Thymus (tissue), 11 donors: ENCODE measurements at regions not wholly inside any gene's neighbourhood (a gene's known extent, or its start where the extent isn't known, plus 50 kb on each side); places are given as distances from the start of the nearest gene placed in this dataset.

Experiments
- DNase-seq, 9 donors: peaks; one replicate each; pipeline ENCODE4 v3.0.0-alpha.2; 2013; ENCODE audit warnings: low spot score in 9 of 9, low read depth in 6 of 9, missing footprints in 1 of 9
- H3K27ac ChIP-seq, 2 donors: one replicate each; pipeline ENCODE4 v1.5.1; 2013; ENCODE audit warnings: control low read depth in 1 of 2, low read depth in 1 of 2, low read length in 1 of 2, mild to moderate bottlenecking in 1 of 2, moderate library complexity in 1 of 2
- H3K27me3 ChIP-seq, 2 donors: one replicate each; pipeline ENCODE4 v1.5.1; 2013; ENCODE audit warnings: low read length in 1 of 2; ENCODE audit not compliant: control insufficient read depth in 2 of 2, insufficient read depth in 1 of 2
- H3K36me3 ChIP-seq, 2 donors: one replicate each; pipeline ENCODE4 v1.5.1; 2013; ENCODE audit warnings: low read length in 1 of 2, mild to moderate bottlenecking in 1 of 2, moderate library complexity in 1 of 2; ENCODE audit not compliant: control insufficient read depth in 2 of 2, insufficient read depth in 2 of 2
- H3K4me1 ChIP-seq, 2 donors: one replicate each; pipeline ENCODE4 v1.5.1; 2013; ENCODE audit warnings: low read length in 2 of 2; ENCODE audit not compliant: control insufficient read depth in 2 of 2, insufficient read depth in 2 of 2
- H3K4me3 ChIP-seq, 2 donors: one replicate each; pipeline ENCODE4 v1.5.1; 2013; ENCODE audit warnings: low read length in 2 of 2, control low read depth in 1 of 2, mild to moderate bottlenecking in 1 of 2
- H3K9me3 ChIP-seq, 2 donors: one replicate each; pipeline ENCODE4 v1.5.1; 2013; ENCODE audit warnings: low read length in 1 of 2, mild to moderate bottlenecking in 1 of 2; ENCODE audit not compliant: control insufficient read depth in 2 of 2, insufficient read depth in 1 of 2
- WGBS: extraction: QIAGEN DNeasy Blood & Tissue Kit; methylation state at CpG from one replicate; pipeline ENCODE4 v1.1.7; 2013; 5-methylcytosine and 5-hydroxymethylcytosine counted together
- donor health status: healthy.

DNA sequence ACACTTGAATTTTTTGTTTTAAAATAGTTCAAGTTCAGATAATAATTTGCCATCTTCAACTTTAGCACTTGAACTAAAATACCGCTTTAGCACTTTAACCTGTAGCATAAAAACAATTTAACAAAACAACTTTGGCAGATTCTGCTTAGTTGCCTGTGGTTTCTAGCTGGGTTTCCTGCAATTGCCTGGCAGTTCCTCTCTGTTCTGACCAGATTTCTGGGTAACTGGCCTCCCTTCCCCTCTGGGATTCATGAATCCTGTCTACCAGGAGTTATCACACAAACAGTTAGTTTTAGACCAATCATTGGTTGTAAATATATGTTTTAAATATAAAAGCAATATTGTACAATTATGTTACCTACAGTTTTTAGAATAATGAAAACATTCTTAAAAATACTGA, 89.8 kb upstream of the HDAC9 start:
- Histone ChIP-seq H3K4me1 (no peaks in the 10 kb centered on the region), H3K36me3 (no peaks in the 10 kb centered on the region), H3K27ac (no peak overlapping the region), H3K9me3 (no peaks in the 10 kb centered on the region), H3K4me3 (no peak overlapping the region), H3K27me3 (no peaks in the 10 kb centered on the region)
- no peak for DNase-seq
- 44% methylated on average over 1 of the region's 1 CpG for WGBS

DNA sequence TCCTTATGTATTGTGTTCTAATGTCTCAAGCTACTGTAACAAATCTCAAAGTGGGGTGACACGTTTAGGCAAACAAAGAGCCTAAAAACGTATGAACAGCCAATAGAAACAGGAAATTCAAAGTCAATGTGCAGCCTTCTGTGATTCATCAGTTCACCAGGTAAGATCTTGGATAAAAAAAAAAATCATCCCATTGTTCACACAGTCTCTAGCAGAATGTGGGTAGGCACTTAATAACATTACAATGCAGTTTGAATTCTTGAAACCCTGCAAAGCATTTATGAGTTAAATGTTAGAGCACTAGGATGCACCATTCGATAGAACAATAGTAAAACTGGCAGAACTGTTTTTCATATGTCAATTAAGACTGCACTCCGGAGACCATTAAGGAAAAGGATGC, 88.2 kb upstream of the HDAC9 start:
- Histone ChIP-seq H3K9me3 (no peaks in the 10 kb centered on the region), H3K27ac (no peak overlapping the region), H3K36me3 (no peaks in the 10 kb centered on the region), H3K27me3 (no peaks in the 10 kb centered on the region), H3K4me1 (no peaks in the 10 kb centered on the region), H3K4me3 (no peak overlapping the region)
- WGBS = 58% methylated on average over 4 of the region's 4 CpGs
- DNase-seq = no peak

DNA sequence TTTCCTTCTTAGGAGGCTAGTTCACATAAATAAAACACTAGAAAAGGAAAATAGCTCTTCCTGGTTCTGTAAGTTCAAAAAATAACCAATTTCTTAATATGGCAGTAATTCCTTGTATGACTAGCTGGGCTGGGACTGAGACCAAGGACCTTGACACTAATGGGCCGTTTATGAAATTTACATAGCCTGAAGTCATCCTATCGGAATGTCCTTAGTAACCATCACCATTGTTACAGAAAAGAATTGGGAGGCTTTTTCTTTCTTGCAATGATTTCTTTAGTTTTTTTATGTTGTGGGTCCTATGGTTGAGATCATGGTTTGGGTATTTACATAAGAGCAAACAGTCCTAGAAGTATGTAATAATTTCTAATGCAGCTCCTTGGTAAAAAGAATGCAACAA, 87.1 kb upstream of the HDAC9 start:
- no peaks in the 10 kb centered on the region for H3K9me3 ChIP-seq
- H3K4me3 ChIP-seq = no peak overlapping the region
- WGBS = 93% methylated on average over 2 of the region's 2 CpGs
- H3K4me1 ChIP-seq = no peaks in the 10 kb centered on the region
- no peak overlapping the region for H3K27ac ChIP-seq
- no peak for DNase-seq
- H3K27me3 ChIP-seq = no peaks in the 10 kb centered on the region
- H3K36me3 ChIP-seq = no peaks in the 10 kb centered on the region

DNA sequence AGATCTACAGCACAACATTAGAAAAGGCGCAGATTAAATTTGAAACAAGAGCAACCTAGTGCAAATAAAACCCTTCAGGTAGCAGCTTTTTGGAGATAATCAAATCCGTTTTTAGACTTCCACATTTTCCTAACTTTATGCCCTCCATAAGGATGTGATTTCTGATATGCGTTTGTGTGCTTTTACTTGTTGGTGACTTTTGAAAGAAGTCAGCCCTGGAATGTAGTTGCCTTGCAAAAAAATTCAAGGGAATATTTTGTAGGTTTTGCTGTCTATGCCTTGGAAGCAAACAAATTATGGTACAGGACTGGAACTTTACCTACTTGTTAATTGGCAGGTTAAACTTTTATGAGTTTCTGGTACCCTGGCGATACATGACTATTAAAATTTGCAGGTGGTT, 86.7 kb upstream of the HDAC9 start:
- DNase-seq = no peak
- no peaks in the 10 kb centered on the region for H3K4me1 ChIP-seq
- 97% methylated on average over 4 of the region's 4 CpGs for WGBS
- no peak overlapping the region for H3K4me3 ChIP-seq
- H3K27ac ChIP-seq = no peak overlapping the region
- H3K36me3 ChIP-seq = no peaks in the 10 kb centered on the region
- no peaks in the 10 kb centered on the region for H3K9me3 ChIP-seq
- H3K27me3 ChIP-seq = no peaks in the 10 kb centered on the region

DNA sequence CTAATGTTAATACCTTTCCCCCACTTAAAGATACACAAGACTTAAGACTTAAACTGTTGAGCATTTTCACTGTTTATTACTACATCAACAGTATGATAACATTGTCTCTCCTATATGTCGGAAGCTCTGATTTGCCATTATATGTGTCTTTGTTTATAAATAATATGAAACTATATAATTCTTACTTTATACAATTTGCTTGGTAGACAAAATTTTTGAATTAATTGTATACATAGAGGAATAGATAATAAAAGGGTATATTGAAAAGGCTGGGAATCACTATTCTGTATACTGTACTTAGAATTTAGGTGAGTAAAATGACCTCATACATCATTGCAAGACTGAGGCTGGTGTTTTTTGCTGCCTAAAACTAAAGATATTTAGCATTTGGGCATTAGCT, 82.1 kb upstream of the HDAC9 start:
- Histone ChIP-seq H3K27me3 (no peaks in the 10 kb centered on the region), H3K9me3 (no peaks in the 10 kb centered on the region), H3K4me3 (no peak overlapping the region), H3K4me1 (no peaks in the 10 kb centered on the region), H3K36me3 (no peaks in the 10 kb centered on the region), H3K27ac (no peak overlapping the region)
- 100% methylated on average over 1 of the region's 1 CpG for whole genome bisulfite sequencing
- no peak for DNase-seq

DNA sequence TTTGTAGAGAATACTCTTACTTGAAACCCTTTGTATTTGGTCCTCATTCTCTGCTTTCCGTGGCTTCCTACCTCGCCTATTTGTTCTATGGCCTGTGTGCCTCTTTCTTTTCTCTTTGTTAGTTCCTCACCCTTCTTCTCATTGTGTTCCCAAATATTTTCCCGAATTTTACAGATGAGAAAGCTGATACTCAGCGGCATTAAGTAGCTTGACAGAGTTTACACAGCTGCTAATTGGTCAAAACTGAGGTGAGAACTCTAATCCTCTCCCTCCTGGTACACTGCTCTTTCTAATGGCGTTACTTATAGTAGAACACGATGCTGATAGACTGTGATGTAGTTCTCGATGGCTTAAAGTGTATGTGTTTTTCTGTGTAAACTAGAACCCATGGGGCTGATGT, 80.7 kb upstream of the HDAC9 start:
- H3K27me3 ChIP-seq = no peaks in the 10 kb centered on the region

DNA sequence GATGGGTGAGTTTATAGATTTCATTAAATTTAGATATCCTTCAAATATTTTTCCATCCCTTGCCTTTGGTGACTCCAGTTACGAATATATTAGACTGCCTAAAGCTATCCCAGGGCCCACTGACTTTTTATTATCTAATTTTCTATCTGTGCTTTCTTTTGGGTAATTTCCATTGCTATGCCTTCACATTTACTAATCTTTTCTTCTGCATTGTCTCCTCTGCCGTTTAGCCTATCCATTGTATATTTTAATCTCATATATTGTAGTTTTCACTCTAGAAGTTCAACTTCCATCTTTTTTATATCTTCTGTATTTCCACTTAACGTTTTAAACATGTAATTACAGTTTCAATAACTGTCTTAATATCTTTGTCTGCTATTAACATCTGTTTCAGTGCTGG, 78.6 kb upstream of the HDAC9 start:
- Histone ChIP-seq H3K27me3 (no peaks in the 10 kb centered on the region), H3K27ac (no peak overlapping the region), H3K9me3 (no peaks in the 10 kb centered on the region), H3K36me3 (no peaks in the 10 kb centered on the region), H3K4me3 (no peak overlapping the region), H3K4me1 (no peaks in the 10 kb centered on the region)
- no peak for DNase-seq
- WGBS = 95% methylated on average over 3 of the region's 3 CpGs

More for the DNA sequence above, 80.7 kb upstream of the HDAC9 start:
- Histone ChIP-seq H3K36me3 (no peaks in the 10 kb centered on the region), H3K4me1 (no peaks in the 10 kb centered on the region), H3K9me3 (no peaks in the 10 kb centered on the region), H3K27ac (no peak overlapping the region), H3K4me3 (no peak overlapping the region)
- 92% methylated on average over 7 of the region's 7 CpGs for WGBS
- no peak for DNase-seq

DNA sequence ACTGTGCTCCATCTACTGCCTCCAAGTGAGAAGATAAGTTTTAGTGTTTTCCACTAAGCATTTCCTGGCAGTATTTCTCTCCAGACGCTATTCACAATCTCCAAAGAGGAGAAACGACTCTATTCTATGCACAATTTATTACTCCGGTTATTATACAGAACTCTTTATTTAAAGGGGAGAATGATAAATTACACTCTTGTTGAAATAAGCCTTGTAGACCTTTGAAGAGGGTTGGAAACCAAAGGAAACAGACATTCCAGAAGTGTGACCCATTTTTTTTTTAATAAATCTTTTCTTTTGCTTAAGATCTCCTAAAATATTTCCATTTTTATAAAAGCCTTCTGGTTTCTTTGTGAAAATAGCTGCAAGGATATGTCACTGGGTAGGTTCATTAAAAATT, 76.1 kb upstream of the HDAC9 start:
- Histone ChIP-seq H3K27ac (no peak overlapping the region), H3K4me3 (no peak overlapping the region), H3K9me3 (no peaks in the 10 kb centered on the region), H3K27me3 (no peaks in the 10 kb centered on the region), H3K4me1 (no peaks in the 10 kb centered on the region), H3K36me3 (no peaks in the 10 kb centered on the region)
- WGBS = 94% methylated on average over 3 of the region's 3 CpGs
- DNase-seq = no peak

DNA sequence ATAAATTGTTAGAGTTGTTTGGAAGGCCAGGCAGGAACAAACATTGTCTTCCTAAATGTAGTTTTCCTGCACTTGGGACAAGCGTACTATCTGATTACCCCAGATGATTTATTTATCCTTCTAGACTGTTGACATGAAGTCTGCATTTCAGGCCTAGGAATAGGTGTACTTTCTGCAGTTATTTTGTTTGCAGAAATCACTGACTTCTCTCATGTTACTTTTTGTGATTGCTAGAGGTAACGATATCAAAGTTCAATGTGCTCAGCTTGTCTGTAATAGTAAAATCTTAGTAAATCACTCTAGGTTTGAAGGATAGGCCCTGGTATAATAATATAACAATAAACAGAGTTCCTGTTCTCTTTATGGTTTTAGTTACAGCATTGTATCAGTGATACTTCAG, 75.4 kb upstream of the HDAC9 start:
- H3K9me3 ChIP-seq = no peaks in the 10 kb centered on the region
- H3K36me3 ChIP-seq = no peaks in the 10 kb centered on the region
- WGBS = 97% methylated on average over 2 of the region's 2 CpGs
- H3K27me3 ChIP-seq = no peaks in the 10 kb centered on the region
- no peak for DNase-seq
- H3K4me3 ChIP-seq = no peak overlapping the region
- H3K27ac ChIP-seq = no peak overlapping the region
- H3K4me1 ChIP-seq = no peaks in the 10 kb centered on the region

DNA sequence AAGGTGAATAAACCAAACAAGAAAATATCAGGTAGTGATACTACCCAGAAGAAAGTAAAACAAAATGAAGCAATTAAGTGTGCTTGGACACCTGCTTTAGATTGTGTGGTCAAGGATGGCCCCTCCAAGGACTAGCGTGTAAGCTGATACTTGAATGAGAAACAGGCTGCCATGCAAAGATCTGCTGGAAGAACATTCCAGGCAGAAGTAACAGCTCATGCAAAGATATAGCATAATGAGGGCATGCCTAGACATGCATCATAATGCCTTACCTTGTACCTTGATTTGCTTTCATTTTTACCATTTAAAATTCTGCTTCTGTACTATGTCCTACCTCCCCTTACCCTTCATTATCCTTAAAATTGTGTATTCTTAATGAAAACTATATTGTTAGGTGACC, 74.8 kb upstream of the HDAC9 start:
- H3K36me3 ChIP-seq = no peaks in the 10 kb centered on the region
- no peaks in the 10 kb centered on the region for H3K4me1 ChIP-seq
- H3K27me3 ChIP-seq = no peaks in the 10 kb centered on the region
- no peak overlapping the region for H3K4me3 ChIP-seq
- 92% methylated on average over 1 of the region's 1 CpG for WGBS
- DNase-seq = peak in 1 of 9 donors; percentile 13
- no peak overlapping the region for H3K27ac ChIP-seq
- no peaks in the 10 kb centered on the region for H3K9me3 ChIP-seq
